ENCODE measurements at regions not wholly inside any gene's neighbourhood (a gene's known extent, or its start where the extent isn't known, plus 50 kb on each side); places are given as distances from the start of the nearest gene placed in this dataset.

- H3K9ac ChIP-seq (ENCODE audit: low read depth in 1 of 2, low read length in 2 of 2): no peak overlapping the region
- no peak overlapping the region for H3K4me3 ChIP-seq (ENCODE audit: low read depth in 1 of 3, low read length in 3 of 3)
- no peaks in the 10 kb centered on the region for H3K9me3 ChIP-seq (ENCODE audit: control insufficient read depth in 4 of 4, low read length in 3 of 4)
- peaks cover 0 to 7% (median 4%) of the 10 kb centered on the region in 4 donors for H3K4me1 ChIP-seq (ENCODE audit: control insufficient read depth in 4 of 4, insufficient read depth in 4 of 4, low read length in 3 of 4)
- H3K36me3 ChIP-seq (ENCODE audit: control insufficient read depth in 4 of 4, insufficient read depth in 3 of 4, low read depth in 1 of 4, low read length in 3 of 4): no peaks in the 10 kb centered on the region
- DNase-seq (ENCODE audit: low spot score): no peak
- no peak for TF ChIP-seq TAF1 (conservative IDR thresholded peaks at IDR 0.05)
- no peak for TF ChIP-seq HNF4A (conservative IDR thresholded peaks at IDR 0.05)
- H3K27ac ChIP-seq (ENCODE audit: low read depth in 1 of 2, low read length in 2 of 2): no peak overlapping the region
- no peaks in the 10 kb centered on the region for H3K27me3 ChIP-seq (ENCODE audit: control insufficient read depth in 4 of 4, insufficient read depth in 4 of 4, low read length in 3 of 4)
- WGBS: 87% methylated on average over 6 of the region's 6 CpGs
These were observed 74.2 kb upstream of the MED9 start for GRCh38 chr17:17402558-17402957.

GRCh38 chr17:17403065-17403464 lies 73.7 kb upstream of the MED9 start:
- H3K36me3 ChIP-seq (ENCODE audit: control insufficient read depth in 4 of 4, insufficient read depth in 3 of 4, low read depth in 1 of 4, low read length in 3 of 4): no peaks in the 10 kb centered on the region
- H3K9me3 ChIP-seq (ENCODE audit: control insufficient read depth in 4 of 4, low read length in 3 of 4): no peaks in the 10 kb centered on the region
- 89% methylated on average over 6 of the region's 6 CpGs for WGBS
- no peak overlapping the region for H3K9ac ChIP-seq (ENCODE audit: low read depth in 1 of 2, low read length in 2 of 2)
- H3K4me3 ChIP-seq (ENCODE audit: low read depth in 1 of 3, low read length in 3 of 3): no peak overlapping the region
- TF ChIP-seq RAD21 (IDR thresholded peaks at IDR 0.05) (no peak), FOXA1 (IDR thresholded peaks at IDR 0.05) (no peak), SP1 (IDR thresholded peaks at IDR 0.05) (no peak), FOXA2 (IDR thresholded peaks at IDR 0.05) (no peak)
- TF ChIP-seq, protein P1, sequence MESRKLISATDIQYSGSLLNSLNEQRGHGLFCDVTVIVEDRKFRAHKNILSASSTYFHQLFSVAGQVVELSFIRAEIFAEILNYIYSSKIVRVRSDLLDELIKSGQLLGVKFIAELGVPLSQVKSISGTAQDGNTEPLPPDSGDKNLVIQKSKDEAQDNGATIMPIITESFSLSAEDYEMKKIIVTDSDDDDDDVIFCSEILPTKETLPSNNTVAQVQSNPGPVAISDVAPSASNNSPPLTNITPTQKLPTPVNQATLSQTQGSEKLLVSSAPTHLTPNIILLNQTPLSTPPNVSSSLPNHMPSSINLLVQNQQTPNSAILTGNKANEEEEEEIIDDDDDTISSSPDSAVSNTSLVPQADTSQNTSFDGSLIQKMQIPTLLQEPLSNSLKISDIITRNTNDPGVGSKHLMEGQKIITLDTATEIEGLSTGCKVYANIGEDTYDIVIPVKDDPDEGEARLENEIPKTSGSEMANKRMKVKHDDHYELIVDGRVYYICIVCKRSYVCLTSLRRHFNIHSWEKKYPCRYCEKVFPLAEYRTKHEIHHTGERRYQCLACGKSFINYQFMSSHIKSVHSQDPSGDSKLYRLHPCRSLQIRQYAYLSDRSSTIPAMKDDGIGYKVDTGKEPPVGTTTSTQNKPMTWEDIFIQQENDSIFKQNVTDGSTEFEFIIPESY (IDR thresholded peaks at IDR 0.05): no peak
- TF ChIP-seq, protein P2, sequence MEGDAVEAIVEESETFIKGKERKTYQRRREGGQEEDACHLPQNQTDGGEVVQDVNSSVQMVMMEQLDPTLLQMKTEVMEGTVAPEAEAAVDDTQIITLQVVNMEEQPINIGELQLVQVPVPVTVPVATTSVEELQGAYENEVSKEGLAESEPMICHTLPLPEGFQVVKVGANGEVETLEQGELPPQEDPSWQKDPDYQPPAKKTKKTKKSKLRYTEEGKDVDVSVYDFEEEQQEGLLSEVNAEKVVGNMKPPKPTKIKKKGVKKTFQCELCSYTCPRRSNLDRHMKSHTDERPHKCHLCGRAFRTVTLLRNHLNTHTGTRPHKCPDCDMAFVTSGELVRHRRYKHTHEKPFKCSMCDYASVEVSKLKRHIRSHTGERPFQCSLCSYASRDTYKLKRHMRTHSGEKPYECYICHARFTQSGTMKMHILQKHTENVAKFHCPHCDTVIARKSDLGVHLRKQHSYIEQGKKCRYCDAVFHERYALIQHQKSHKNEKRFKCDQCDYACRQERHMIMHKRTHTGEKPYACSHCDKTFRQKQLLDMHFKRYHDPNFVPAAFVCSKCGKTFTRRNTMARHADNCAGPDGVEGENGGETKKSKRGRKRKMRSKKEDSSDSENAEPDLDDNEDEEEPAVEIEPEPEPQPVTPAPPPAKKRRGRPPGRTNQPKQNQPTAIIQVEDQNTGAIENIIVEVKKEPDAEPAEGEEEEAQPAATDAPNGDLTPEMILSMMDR (IDR thresholded peaks at IDR 0.05; ENCODE audit: low read depth, low read length, missing input control): no peak
- no peaks in the 10 kb centered on the region for H3K27me3 ChIP-seq (ENCODE audit: control insufficient read depth in 4 of 4, insufficient read depth in 4 of 4, low read length in 3 of 4)
- DNase-seq (ENCODE audit: low spot score): no peak
- H3K4me1 ChIP-seq (ENCODE audit: control insufficient read depth in 4 of 4, insufficient read depth in 4 of 4, low read length in 3 of 4): peaks cover 0 to 7% (median 4%) of the 10 kb centered on the region in 4 donors
- H3K27ac ChIP-seq (ENCODE audit: low read depth in 1 of 2, low read length in 2 of 2): no peak overlapping the region

DNA sequence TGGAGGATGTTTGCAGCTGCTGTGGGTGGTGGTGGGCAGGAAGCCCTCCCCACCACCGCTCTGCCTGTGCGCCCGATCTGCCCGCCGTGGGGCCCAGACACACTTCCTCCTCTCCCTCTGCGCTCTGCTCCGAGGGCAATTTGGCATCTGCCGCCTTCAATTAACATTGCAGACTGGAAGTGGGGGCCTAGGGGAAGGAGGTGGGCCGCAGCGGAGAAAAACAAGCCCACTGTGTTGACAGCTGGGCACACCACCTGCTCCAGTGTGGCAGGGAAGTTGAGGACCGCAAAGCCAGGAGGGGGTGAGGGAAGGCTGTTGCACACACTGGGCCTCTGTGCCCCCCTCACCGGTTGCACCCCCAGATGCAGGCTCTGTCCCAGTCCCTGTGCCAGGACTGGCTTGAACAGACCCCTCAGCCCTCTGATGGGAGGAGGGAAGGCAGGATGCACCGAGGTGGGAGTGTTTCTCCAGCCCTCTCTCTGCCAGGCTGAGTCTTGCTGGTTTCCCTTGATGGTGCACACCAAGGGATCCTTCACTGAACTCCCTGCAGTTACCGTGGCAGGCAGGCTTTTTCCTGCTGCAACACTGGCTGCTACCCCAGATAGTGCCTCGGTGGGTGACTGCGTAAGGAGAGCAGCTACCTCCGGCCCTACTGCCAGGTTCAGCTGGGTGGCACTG lies 72.8 kb upstream of the MED9 start:
- H3K9ac ChIP-seq (ENCODE audit: low read depth in 1 of 2, low read length in 2 of 2): no peak overlapping the region
- no peak overlapping the region for H3K4me3 ChIP-seq (ENCODE audit: low read depth in 1 of 3, low read length in 3 of 3)
- no peak overlapping the region for H3K27ac ChIP-seq (ENCODE audit: low read depth in 1 of 2, low read length in 2 of 2)
- no peaks in the 10 kb centered on the region for H3K9me3 ChIP-seq (ENCODE audit: control insufficient read depth in 4 of 4, low read length in 3 of 4)
- H3K27me3 ChIP-seq (ENCODE audit: control insufficient read depth in 4 of 4, insufficient read depth in 4 of 4, low read length in 3 of 4): no peaks in the 10 kb centered on the region
- DNase-seq (ENCODE audit: low spot score): no peak
- peaks cover 3 to 7% (median 5%) of the 10 kb centered on the region in 4 donors for H3K4me1 ChIP-seq (ENCODE audit: control insufficient read depth in 4 of 4, insufficient read depth in 4 of 4, low read length in 3 of 4)
- WGBS: 66% methylated on average over 17 of the region's 17 CpGs
- no peaks in the 10 kb centered on the region for H3K36me3 ChIP-seq (ENCODE audit: control insufficient read depth in 4 of 4, insufficient read depth in 3 of 4, low read depth in 1 of 4, low read length in 3 of 4)
- TF ChIP-seq, protein P2 (IDR thresholded peaks at IDR 0.05; ENCODE audit: low read depth, low read length, missing input control): no peak
- TF ChIP-seq, protein P3, sequence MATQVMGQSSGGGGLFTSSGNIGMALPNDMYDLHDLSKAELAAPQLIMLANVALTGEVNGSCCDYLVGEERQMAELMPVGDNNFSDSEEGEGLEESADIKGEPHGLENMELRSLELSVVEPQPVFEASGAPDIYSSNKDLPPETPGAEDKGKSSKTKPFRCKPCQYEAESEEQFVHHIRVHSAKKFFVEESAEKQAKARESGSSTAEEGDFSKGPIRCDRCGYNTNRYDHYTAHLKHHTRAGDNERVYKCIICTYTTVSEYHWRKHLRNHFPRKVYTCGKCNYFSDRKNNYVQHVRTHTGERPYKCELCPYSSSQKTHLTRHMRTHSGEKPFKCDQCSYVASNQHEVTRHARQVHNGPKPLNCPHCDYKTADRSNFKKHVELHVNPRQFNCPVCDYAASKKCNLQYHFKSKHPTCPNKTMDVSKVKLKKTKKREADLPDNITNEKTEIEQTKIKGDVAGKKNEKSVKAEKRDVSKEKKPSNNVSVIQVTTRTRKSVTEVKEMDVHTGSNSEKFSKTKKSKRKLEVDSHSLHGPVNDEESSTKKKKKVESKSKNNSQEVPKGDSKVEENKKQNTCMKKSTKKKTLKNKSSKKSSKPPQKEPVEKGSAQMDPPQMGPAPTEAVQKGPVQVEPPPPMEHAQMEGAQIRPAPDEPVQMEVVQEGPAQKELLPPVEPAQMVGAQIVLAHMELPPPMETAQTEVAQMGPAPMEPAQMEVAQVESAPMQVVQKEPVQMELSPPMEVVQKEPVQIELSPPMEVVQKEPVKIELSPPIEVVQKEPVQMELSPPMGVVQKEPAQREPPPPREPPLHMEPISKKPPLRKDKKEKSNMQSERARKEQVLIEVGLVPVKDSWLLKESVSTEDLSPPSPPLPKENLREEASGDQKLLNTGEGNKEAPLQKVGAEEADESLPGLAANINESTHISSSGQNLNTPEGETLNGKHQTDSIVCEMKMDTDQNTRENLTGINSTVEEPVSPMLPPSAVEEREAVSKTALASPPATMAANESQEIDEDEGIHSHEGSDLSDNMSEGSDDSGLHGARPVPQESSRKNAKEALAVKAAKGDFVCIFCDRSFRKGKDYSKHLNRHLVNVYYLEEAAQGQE (IDR thresholded peaks at IDR 0.05): no peak
- TF ChIP-seq JUND (IDR thresholded peaks at IDR 0.05) (no peak), SP1 (IDR thresholded peaks at IDR 0.05) (no peak), EGR1 (IDR thresholded peaks at IDR 0.05; ENCODE audit: low read depth in 2 of 2) (no peak), TAF1 (conservative IDR thresholded peaks at IDR 0.05) (no peak), RAD21 (IDR thresholded peaks at IDR 0.05) (no peak), RXRA (IDR thresholded peaks at IDR 0.05) (no peak), GABPA (IDR thresholded peaks at IDR 0.05 in 1 of 2, conservative IDR thresholded peaks at IDR 0.05 in 1 of 2) (no peak), HNF4G (IDR thresholded peaks at IDR 0.05) (no peak), FOXA1 (IDR thresholded peaks at IDR 0.05) (no peak)
- TF ChIP-seq, protein P4, sequence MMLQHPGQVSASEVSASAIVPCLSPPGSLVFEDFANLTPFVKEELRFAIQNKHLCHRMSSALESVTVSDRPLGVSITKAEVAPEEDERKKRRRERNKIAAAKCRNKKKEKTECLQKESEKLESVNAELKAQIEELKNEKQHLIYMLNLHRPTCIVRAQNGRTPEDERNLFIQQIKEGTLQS (IDR thresholded peaks at IDR 0.05): no peak
- TF ChIP-seq, protein P5, sequence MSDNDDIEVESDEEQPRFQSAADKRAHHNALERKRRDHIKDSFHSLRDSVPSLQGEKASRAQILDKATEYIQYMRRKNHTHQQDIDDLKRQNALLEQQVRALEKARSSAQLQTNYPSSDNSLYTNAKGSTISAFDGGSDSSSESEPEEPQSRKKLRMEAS (IDR thresholded peaks at IDR 0.05): no peak
